ENCODE measurements at regions not wholly inside any gene's neighbourhood (a gene's known extent, or its start where the extent isn't known, plus 50 kb on each side); places are given as distances from the start of the nearest gene placed in this dataset.
"Not testable (repeated sequence)": the region's sequence is repeated elsewhere in the genome, so short reads cannot be mapped to it uniquely, and the experiment has no call there.

DNA sequence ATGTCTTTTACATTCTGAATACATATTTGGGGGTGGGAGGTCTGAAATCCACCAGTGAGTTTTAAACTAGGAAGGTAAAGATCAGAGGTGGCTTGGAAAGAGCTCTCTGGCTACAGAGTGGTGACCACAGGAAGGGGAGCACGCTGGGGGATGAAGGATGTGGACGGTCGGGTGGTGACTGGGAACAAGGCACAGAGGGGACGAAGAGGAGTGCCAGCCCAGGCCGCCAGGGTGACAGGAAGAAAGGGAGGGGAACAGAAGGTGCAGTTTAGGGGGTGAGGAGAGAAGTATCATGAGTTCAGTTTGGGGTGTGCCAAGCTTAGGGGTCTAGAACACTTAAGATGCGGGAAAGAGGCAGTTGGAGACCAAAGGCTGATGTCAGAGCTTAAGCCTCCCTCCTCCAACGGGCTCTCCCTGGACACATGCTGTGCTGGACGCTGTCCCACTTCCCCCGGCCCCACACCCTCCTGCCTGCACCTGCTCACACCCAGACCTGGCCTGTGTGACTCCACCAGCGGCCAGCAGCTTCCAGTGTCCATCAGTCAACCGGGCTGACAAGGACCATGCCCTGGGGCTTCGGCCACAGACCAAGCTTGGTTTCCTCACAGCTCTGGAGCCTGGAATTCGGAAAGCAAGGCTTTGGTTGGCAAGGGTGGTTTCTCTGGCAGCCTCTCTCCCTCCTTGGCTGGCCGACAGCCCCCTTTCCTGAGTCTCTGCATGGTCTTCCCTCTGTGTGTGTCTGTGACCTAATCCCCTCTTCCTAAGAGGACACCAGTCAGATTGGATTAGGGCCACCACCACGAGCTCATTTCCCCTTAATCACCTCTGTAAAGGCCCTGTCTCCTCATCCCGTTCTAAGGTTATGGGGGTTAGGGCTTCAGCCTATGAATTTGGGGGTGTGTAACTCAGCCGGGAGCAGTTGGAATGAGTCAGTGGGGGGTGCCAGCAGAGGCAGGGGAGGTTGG lies 120.4 kb upstream of the IQSEC1 start:
- intact Hi-C loops (cut with micrococcal nuclease): no loop called here
- H3K4me3 Mint-ChIP-seq: no peak overlapping the region
- peaks cover 11% of the 10 kb centered on the region for H3K9me3 Mint-ChIP-seq
- H3K27ac Mint-ChIP-seq: no peak overlapping the region
- H3K36me3 Mint-ChIP-seq (ENCODE audit: low read depth): no peaks in the 10 kb centered on the region
- H3K4me1 Mint-ChIP-seq (ENCODE audit: low read depth): peaks cover 31% of the 10 kb centered on the region
- H3K27me3 Mint-ChIP-seq: peaks cover 11% of the 10 kb centered on the region

DNA sequence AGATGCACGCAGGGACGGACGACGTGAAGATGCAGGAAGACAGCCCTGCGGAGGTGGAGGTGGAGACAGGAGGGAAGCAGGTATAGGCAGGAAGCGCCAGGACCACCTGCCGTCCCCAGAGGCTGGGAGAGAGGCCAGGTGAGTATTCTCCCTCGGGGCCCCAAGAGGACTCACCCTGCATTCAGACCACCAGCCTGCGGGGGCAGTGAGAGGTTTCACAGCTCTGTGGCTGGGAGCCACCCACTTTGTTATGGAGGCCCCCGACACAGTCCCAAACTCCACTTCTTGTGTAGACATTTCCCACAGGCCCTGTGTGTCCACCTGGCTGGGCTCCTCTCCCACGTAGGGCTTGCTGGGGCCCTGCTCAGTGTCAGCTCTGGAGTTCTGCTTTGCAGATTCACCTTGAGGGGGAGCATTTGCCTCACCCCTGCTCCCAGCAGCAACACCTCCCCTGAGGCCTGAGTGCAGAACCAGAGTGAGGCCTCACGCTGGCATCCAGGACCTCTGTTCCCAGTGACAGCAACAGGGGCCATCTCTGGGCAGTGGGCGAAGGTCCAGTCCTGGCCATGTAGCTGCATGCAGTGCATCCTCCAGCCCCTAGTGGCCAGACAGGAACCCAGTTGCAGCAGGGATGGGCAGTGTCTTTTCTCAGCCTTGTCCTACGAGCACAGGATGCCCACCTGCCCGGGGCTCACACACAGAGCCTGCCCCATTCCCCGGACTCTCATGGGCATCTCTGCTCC lies 119.4 kb upstream of the IQSEC1 start:
- Mint-ChIP-seq H3K4me1 (ENCODE audit: low read depth) (peaks cover 38% of the 10 kb centered on the region), H3K36me3 (ENCODE audit: low read depth) (no peaks in the 10 kb centered on the region), H3K27me3 (peaks cover 11% of the 10 kb centered on the region), H3K9me3 (peaks cover 21% of the 10 kb centered on the region), H3K27ac (no peak overlapping the region), H3K4me3 (no peak overlapping the region)
- intact Hi-C loops (cut with micrococcal nuclease): no loop called here

GRCh38 chr3:13191016-13191415 lies 117.8 kb upstream of the IQSEC1 start:
- peaks cover 8% of the 10 kb centered on the region for H3K27me3 Mint-ChIP-seq

DNA sequence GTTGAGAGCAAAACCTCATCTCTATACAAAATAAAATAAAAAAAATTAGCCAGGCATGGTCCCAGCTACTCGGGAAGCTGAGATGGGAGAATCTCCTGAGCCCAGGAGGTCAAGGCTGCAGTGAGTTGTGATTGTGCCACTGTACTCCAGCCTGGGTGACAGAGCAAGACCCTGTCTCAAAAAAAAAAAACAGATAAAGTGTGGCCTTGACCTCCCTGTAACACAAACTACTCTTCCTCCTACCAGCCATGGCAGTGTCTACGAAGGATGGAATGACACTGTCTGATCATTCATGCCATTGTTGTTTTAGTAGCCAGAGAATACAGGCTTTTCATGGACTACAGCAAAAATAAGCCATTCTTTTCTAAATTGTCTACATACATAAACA lies 117.1 kb upstream of the IQSEC1 start:
- Mint-ChIP-seq H3K27ac (no peak overlapping the region), H3K36me3 (ENCODE audit: low read depth) (no peaks in the 10 kb centered on the region), H3K9me3 (peaks cover 30% of the 10 kb centered on the region), H3K27me3 (peaks cover 5% of the 10 kb centered on the region), H3K4me1 (ENCODE audit: low read depth) (peaks cover 38% of the 10 kb centered on the region), H3K4me3 (no peak overlapping the region)
- intact Hi-C loops (cut with micrococcal nuclease): no loop called here

More at GRCh38 chr3:13191016-13191415, 117.8 kb upstream of the IQSEC1 start:
- peaks cover 38% of the 10 kb centered on the region for H3K4me1 Mint-ChIP-seq (ENCODE audit: low read depth)
- no peak overlapping the region for H3K27ac Mint-ChIP-seq
- intact Hi-C loops (cut with micrococcal nuclease): no loop called here
- no peaks in the 10 kb centered on the region for H3K36me3 Mint-ChIP-seq (ENCODE audit: low read depth)
- H3K4me3 Mint-ChIP-seq: no peak overlapping the region
- peaks cover 30% of the 10 kb centered on the region for H3K9me3 Mint-ChIP-seq

- Mint-ChIP-seq H3K27me3 (peaks cover 8% of the 10 kb centered on the region), H3K27ac (no peak overlapping the region), H3K36me3 (ENCODE audit: low read depth) (no peaks in the 10 kb centered on the region), H3K9me3 (peaks cover 30% of the 10 kb centered on the region), H3K4me1 (ENCODE audit: low read depth) (peaks cover 38% of the 10 kb centered on the region), H3K4me3 (no peak overlapping the region)
- intact Hi-C loops (cut with micrococcal nuclease): no loop called here
These were observed 116.6 kb upstream of the IQSEC1 start for GRCh38 chr3:13189639-13190377.

GRCh38 chr3:13188975-13189374 lies 115.7 kb upstream of the IQSEC1 start:
- intact Hi-C loops (cut with micrococcal nuclease): no loop called here
- Mint-ChIP-seq H3K27ac (no peak overlapping the region), H3K27me3 (peaks cover 12% of the 10 kb centered on the region), H3K4me1 (ENCODE audit: low read depth) (peaks cover 38% of the 10 kb centered on the region), H3K4me3 (no peak overlapping the region), H3K36me3 (ENCODE audit: low read depth) (no peaks in the 10 kb centered on the region), H3K9me3 (peaks cover 30% of the 10 kb centered on the region)

DNA sequence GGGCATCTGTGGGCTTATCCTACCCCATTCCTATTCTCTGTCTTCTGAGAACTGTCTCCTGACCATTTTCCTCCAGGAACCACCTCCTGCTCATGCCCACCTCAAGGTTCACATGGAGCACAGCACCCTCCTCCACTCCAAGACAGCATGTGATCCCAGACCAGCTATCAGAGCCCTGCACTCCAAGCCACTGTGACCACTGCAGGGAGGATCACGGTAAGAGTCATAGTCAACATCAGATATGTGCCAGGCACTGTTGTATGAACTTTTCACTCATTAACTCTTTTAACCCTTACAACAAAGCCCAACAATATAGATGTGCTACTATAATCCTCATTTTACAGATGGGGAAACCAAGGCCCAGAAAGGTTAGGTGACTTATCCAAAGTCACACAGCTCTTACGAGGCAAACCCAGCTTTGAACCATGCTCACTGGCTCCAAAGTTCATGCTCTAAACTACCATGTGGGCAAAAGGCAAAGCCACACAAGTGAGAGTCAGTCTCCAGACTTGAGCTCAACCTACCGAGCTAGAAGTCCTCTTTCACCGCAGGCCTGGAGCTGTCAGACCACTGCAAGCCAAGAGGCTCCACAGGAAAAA lies 115.1 kb upstream of the IQSEC1 start:
- peaks cover 30% of the 10 kb centered on the region for H3K9me3 Mint-ChIP-seq
- no peak overlapping the region for H3K27ac Mint-ChIP-seq
- no peaks in the 10 kb centered on the region for H3K36me3 Mint-ChIP-seq (ENCODE audit: low read depth)
- peaks cover 10% of the 10 kb centered on the region for H3K27me3 Mint-ChIP-seq
- intact Hi-C loops (cut with micrococcal nuclease): no loop called here
- H3K4me1 Mint-ChIP-seq (ENCODE audit: low read depth): peaks cover 38% of the 10 kb centered on the region
- no peak overlapping the region for H3K4me3 Mint-ChIP-seq

- Mint-ChIP-seq H3K27me3 (peaks cover 10% of the 10 kb centered on the region), H3K4me3 (no peak overlapping the region), H3K4me1 (ENCODE audit: low read depth) (peaks cover 38% of the 10 kb centered on the region), H3K36me3 (ENCODE audit: low read depth) (no peaks in the 10 kb centered on the region), H3K9me3 (peaks cover 30% of the 10 kb centered on the region), H3K27ac (no peak overlapping the region)
- intact Hi-C loops (cut with micrococcal nuclease): no loop called here
These were observed 114.4 kb upstream of the IQSEC1 start for GRCh38 chr3:13187593-13187992.

GRCh38 chr3:13186435-13186815 lies 113.2 kb upstream of the IQSEC1 start:
- H3K4me1 Mint-ChIP-seq (ENCODE audit: low read depth): peaks cover 38% of the 10 kb centered on the region
- intact Hi-C loops (cut with micrococcal nuclease): no loop called here
- no peaks in the 10 kb centered on the region for H3K36me3 Mint-ChIP-seq (ENCODE audit: low read depth)
- H3K27ac Mint-ChIP-seq: no peak overlapping the region
- peaks cover 10% of the 10 kb centered on the region for H3K27me3 Mint-ChIP-seq
- H3K4me3 Mint-ChIP-seq: no peak overlapping the region
- H3K9me3 Mint-ChIP-seq: peaks cover 30% of the 10 kb centered on the region

DNA sequence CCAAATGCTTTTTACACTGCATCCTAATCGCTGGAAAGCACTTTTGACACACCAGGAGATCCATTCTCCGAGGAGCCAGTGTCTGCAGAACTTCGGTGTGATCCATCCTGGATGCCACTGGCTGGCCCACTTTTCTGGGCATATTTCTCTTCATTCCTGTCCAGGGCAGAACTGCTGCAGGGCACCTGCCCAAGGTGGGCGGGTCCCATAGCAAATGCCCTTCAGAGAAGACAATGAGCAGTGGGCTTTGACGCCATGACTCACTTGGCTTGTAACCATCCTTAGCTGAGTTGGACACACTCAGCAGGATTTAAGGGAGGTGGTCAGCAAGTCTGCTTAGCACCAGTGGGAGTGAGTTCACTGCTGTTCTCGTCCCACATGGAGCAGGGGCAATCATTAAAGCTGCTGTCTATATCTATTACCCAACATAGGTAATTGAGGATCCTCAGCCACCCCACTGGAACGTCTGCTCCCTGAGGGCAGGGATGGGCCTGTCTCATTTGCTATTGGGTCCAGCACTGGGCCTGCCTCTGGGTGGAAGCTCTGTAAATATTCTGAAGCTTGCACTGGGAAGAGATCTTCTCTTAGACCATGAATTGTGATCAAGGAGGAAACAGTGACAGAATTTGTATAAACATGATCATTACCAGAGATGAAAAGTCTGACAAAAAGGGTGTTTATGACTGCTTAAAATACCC lies 112.7 kb upstream of the IQSEC1 start:
- H3K27me3 Mint-ChIP-seq: peaks cover 10% of the 10 kb centered on the region
- peaks cover 34% of the 10 kb centered on the region for H3K9me3 Mint-ChIP-seq
- H3K4me3 Mint-ChIP-seq: no peak overlapping the region
- no peak overlapping the region for H3K27ac Mint-ChIP-seq
- intact Hi-C loops (cut with micrococcal nuclease): no loop called here
- H3K36me3 Mint-ChIP-seq (ENCODE audit: low read depth): no peaks in the 10 kb centered on the region
- H3K4me1 Mint-ChIP-seq (ENCODE audit: low read depth): peaks cover 36% of the 10 kb centered on the region

GRCh38 chr3:13179582-13180210 lies 106.5 kb upstream of the IQSEC1 start:
- H3K27me3 Mint-ChIP-seq; H3K27ac Mint-ChIP-seq; intact Hi-C loops (cut with micrococcal nuclease); H3K4me3 Mint-ChIP-seq; H3K4me1 Mint-ChIP-seq (ENCODE audit: low read depth); H3K36me3 Mint-ChIP-seq (ENCODE audit: low read depth): not testable (repeated sequence)
- peaks cover 30% of the 10 kb centered on the region for H3K9me3 Mint-ChIP-seq

DNA sequence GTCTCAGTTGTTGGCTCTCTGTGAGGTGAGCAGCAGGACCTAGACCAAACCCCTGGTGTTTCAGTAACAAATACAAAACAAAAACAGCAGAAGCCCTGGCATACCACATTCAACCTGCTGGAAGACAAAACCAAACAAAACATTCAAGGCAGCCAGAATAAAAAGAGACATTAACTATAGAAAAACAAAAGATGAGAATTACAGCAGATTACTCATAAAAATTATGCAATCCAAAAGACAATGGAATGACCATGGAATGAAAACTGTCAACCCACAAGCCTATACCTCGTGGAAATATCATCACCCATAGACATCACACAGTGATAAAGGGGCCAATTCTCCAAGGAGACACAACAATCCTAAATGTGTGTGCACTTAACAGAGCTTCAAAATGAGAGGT lies 106.0 kb upstream of the IQSEC1 start:
- Mint-ChIP-seq H3K27ac (no peak overlapping the region), H3K9me3 (peaks cover 30% of the 10 kb centered on the region), H3K36me3 (ENCODE audit: low read depth) (no peaks in the 10 kb centered on the region), H3K27me3 (peaks cover 4% of the 10 kb centered on the region), H3K4me1 (ENCODE audit: low read depth) (no peaks in the 10 kb centered on the region), H3K4me3 (no peak overlapping the region)
- intact Hi-C loops (cut with micrococcal nuclease): no loop called here

DNA sequence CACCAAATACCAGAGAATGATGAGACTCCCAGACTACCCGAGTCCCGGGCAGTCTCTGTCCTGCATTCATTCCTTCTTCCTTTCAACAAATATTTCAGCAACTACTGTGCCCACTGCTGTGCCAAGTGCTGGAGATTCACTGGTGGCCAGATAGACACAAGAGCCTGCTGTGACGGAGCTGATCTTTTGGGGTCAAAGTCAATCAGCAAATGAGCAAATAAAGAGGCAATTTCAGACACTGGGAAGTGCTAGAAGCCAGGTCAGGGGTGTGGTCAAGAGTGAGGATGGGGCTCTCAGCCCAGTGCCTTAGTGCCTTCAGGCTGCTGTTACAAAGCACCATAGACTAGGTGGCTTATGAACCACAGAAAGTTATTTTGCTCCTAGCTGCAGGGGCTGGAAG lies 104.9 kb upstream of the IQSEC1 start:
- Mint-ChIP-seq H3K4me1 (ENCODE audit: low read depth) (no peaks in the 10 kb centered on the region), H3K4me3 (no peak overlapping the region), H3K27ac (no peak overlapping the region), H3K27me3 (peaks cover 1% of the 10 kb centered on the region), H3K36me3 (ENCODE audit: low read depth) (no peaks in the 10 kb centered on the region), H3K9me3 (peaks cover 30% of the 10 kb centered on the region)
- intact Hi-C loops (cut with micrococcal nuclease): no loop called here
